ENCODE measurements at regions not wholly inside any gene's neighbourhood (a gene's known extent, or its start where the extent isn't known, plus 50 kb on each side); places are given as distances from the start of the nearest gene placed in this dataset.

GRCh38 chr6:19943042-19943441 lies 105.9 kb downstream of the ID4 start:
- TF ChIP-seq CTCF (IDR thresholded peaks at IDR 0.05; ENCODE audit: poor library complexity, severe bottlenecking) = no peak
- no peaks in the 10 kb centered on the region for H3K9me3 ChIP-seq (ENCODE audit: severe bottlenecking)
- ATAC-seq (ENCODE audit: low read depth) = no peak

GRCh38 chr6:19945843-19946358 lies 108.7 kb downstream of the ID4 start:
- Histone ChIP-seq H3K36me3 (ENCODE audit: low read depth) (no peaks in the 10 kb centered on the region), H3K27ac (ENCODE audit: poor library complexity, severe bottlenecking) (no peak overlapping the region), H3K9me3 (ENCODE audit: severe bottlenecking) (peaks cover 3% of the 10 kb centered on the region), H3K4me3 (ENCODE audit: severe bottlenecking) (no peak overlapping the region), H3K4me1 (ENCODE audit: insufficient read depth, poor library complexity, severe bottlenecking) (no peaks in the 10 kb centered on the region), H3K27me3 (ENCODE audit: insufficient read depth, poor library complexity, severe bottlenecking) (no peaks in the 10 kb centered on the region)
- DNase-seq (ENCODE audit: low spot score) (no peak), ATAC-seq (ENCODE audit: low read depth) (no peak)
- no peak for TF ChIP-seq CTCF (IDR thresholded peaks at IDR 0.05; ENCODE audit: poor library complexity, severe bottlenecking)

More at GRCh38 chr6:19943042-19943441, 105.9 kb downstream of the ID4 start:
- Histone ChIP-seq H3K4me3 (ENCODE audit: severe bottlenecking) (no peak overlapping the region), H3K27me3 (ENCODE audit: insufficient read depth, poor library complexity, severe bottlenecking) (no peaks in the 10 kb centered on the region), H3K36me3 (ENCODE audit: low read depth) (no peaks in the 10 kb centered on the region), H3K27ac (ENCODE audit: poor library complexity, severe bottlenecking) (no peak overlapping the region), H3K4me1 (ENCODE audit: insufficient read depth, poor library complexity, severe bottlenecking) (no peaks in the 10 kb centered on the region)
- no peak for DNase-seq (ENCODE audit: low spot score)

- no peak for TF ChIP-seq CTCF (IDR thresholded peaks at IDR 0.05; ENCODE audit: poor library complexity, severe bottlenecking)
- peaks cover 3% of the 10 kb centered on the region for H3K9me3 ChIP-seq (ENCODE audit: severe bottlenecking)
- DNase-seq (ENCODE audit: low spot score) (no peak), ATAC-seq (ENCODE audit: low read depth) (no peak)
- no peak overlapping the region for H3K4me3 ChIP-seq (ENCODE audit: severe bottlenecking)
- no peaks in the 10 kb centered on the region for H3K36me3 ChIP-seq (ENCODE audit: low read depth)
- H3K27ac ChIP-seq (ENCODE audit: poor library complexity, severe bottlenecking) = no peak overlapping the region
- no peaks in the 10 kb centered on the region for H3K27me3 ChIP-seq (ENCODE audit: insufficient read depth, poor library complexity, severe bottlenecking)
- no peaks in the 10 kb centered on the region for H3K4me1 ChIP-seq (ENCODE audit: insufficient read depth, poor library complexity, severe bottlenecking)
Measured at GRCh38 chr6:19949155-19949554, 112.0 kb downstream of the ID4 start.

GRCh38 chr6:19964115-19964514 lies 126.9 kb downstream of the ID4 start:
- Histone ChIP-seq H3K27me3 (ENCODE audit: insufficient read depth, poor library complexity, severe bottlenecking) (peaks cover 16% of the 10 kb centered on the region), H3K27ac (ENCODE audit: poor library complexity, severe bottlenecking) (no peak overlapping the region), H3K36me3 (ENCODE audit: low read depth) (no peaks in the 10 kb centered on the region), H3K4me1 (ENCODE audit: insufficient read depth, poor library complexity, severe bottlenecking) (no peaks in the 10 kb centered on the region), H3K9me3 (ENCODE audit: severe bottlenecking) (no peaks in the 10 kb centered on the region), H3K4me3 (ENCODE audit: severe bottlenecking) (no peak overlapping the region)
- no peak for TF ChIP-seq CTCF (IDR thresholded peaks at IDR 0.05; ENCODE audit: poor library complexity, severe bottlenecking)
- ATAC-seq (ENCODE audit: low read depth) (no peak), DNase-seq (ENCODE audit: low spot score) (no peak)

GRCh38 chr6:19968201-19968600 lies 131.0 kb downstream of the ID4 start:
- H3K9me3 ChIP-seq (ENCODE audit: severe bottlenecking) = no peaks in the 10 kb centered on the region
- no peak overlapping the region for H3K4me3 ChIP-seq (ENCODE audit: severe bottlenecking)
- no peak for DNase-seq (ENCODE audit: low spot score)
- H3K27ac ChIP-seq (ENCODE audit: poor library complexity, severe bottlenecking) = no peak overlapping the region
- no peak for ATAC-seq (ENCODE audit: low read depth)
- H3K36me3 ChIP-seq (ENCODE audit: low read depth) = no peaks in the 10 kb centered on the region
- no peak for TF ChIP-seq CTCF (IDR thresholded peaks at IDR 0.05; ENCODE audit: poor library complexity, severe bottlenecking)
- peaks cover 4% of the 10 kb centered on the region for H3K27me3 ChIP-seq (ENCODE audit: insufficient read depth, poor library complexity, severe bottlenecking)
- no peaks in the 10 kb centered on the region for H3K4me1 ChIP-seq (ENCODE audit: insufficient read depth, poor library complexity, severe bottlenecking)

All from RWPE2 (cell line).